ENCODE measurements at regions not wholly inside any gene's neighbourhood (a gene's known extent, or its start where the extent isn't known, plus 50 kb on each side); places are given as distances from the start of the nearest gene placed in this dataset.

- Histone ChIP-seq H3K4me1 (ENCODE audit: control insufficient read depth in 2 of 2, insufficient read depth in 2 of 2, low read length in 2 of 2) (no peaks in the 10 kb centered on the region), H3K9me3 (ENCODE audit: control insufficient read depth in 2 of 2, low read length in 2 of 2) (no peaks in the 10 kb centered on the region), H3K27me3 (ENCODE audit: control insufficient read depth in 2 of 2, insufficient read depth in 2 of 2, low read length in 2 of 2) (no peaks in the 10 kb centered on the region), H3K4me3 (ENCODE audit: low read length in 2 of 2) (no peak overlapping the region), H3K36me3 (ENCODE audit: control insufficient read depth in 2 of 2, insufficient read depth in 2 of 2, low read length in 2 of 2) (no peaks in the 10 kb centered on the region), H3K9ac (ENCODE audit: low read depth in 1 of 2, low read length in 2 of 2) (no peak overlapping the region), H3K27ac (ENCODE audit: low read depth in 2 of 2, low read length in 2 of 2) (no peak overlapping the region)
Measured at GRCh38 chr3:127375151-127375930, 87.5 kb upstream of the PRR20G start.

DNA sequence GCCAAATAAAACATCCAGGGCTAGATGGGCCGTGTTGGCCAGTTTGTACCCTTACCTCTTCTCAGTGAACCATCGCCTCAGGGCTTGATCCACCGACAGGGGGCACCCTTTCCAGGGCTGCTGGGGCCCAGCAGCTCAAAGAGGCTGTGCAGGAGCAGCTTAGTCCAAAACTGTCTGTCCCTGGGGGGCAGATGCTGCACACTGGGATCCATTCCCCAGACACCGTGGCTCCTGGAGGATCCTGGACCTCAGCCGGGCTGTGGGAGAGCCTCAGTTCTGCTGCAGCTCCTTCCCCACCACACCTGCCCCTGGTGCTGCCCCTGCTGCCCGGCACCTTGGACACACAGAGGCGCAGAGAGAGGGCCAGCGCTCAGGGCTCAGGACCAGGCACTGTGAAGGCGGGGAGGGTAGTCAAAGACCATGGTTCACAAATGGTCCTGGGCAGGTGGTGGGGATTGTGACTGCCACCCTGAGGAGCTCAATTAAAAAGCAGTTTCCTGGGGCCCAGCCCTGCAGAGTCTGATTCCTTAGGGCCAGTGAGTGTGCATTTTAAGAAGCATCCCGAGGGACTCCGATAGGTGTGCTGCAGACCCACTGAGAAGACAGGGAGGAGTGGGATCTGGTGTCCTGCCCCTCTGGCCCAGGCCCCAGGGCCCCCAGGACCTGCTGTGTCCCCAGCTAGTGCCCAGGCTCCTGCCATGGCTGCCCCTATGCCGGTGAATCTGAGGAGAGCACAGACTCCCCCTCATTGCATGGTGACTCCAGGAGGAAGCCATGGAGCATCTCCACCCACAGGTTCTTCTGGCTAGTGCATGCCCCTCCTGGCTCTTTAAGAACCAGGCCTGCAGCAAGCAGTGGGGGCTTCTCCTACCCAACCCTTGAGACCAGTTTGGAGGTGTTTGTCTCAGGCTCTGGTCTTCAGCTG lies 86.5 kb upstream of the PRR20G start:
- Histone ChIP-seq H3K9ac (ENCODE audit: low read depth in 1 of 2, low read length in 2 of 2) (no peak overlapping the region), H3K27me3 (ENCODE audit: control insufficient read depth in 2 of 2, insufficient read depth in 2 of 2, low read length in 2 of 2) (peaks cover 0 to 4% of the 10 kb centered on the region in 2 donors), H3K36me3 (ENCODE audit: control insufficient read depth in 2 of 2, insufficient read depth in 2 of 2, low read length in 2 of 2) (no peaks in the 10 kb centered on the region), H3K4me3 (ENCODE audit: low read length in 2 of 2) (no peak overlapping the region), H3K4me1 (ENCODE audit: control insufficient read depth in 2 of 2, insufficient read depth in 2 of 2, low read length in 2 of 2) (no peaks in the 10 kb centered on the region), H3K9me3 (ENCODE audit: control insufficient read depth in 2 of 2, low read length in 2 of 2) (no peaks in the 10 kb centered on the region), H3K27ac (ENCODE audit: low read depth in 2 of 2, low read length in 2 of 2) (no peak overlapping the region)

DNA sequence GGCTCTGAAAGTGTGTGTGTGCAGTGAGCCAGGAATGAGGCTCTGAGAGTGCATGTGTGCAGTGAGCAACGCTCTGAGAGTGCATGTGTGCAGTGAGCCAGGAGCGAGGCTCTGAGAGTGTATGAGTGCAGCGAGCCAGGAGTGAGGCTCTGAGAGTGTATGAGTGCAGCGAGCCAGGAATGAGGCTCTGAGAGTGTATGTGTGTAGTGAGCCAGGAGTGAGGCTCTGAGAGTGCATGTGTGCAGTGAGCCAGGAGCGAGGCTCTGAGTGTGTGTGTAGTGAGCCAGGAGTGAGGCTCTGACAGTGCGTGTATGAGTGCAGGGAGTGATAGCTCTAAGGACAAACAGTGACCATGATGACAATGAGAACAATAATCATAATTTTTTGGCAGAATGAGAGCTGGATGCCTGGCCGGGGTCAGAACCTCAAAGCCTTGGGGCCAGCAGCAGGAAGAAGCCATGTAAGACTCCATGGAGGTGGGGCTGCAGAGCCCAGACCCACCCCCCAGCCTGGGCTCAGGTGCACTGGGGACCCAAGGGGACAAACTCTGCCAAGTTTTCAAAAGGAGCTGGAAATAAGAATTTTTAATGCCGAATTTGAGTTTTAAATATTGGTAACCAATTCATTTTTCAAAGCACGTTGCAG lies 85.7 kb upstream of the PRR20G start:
- H3K4me1 ChIP-seq (ENCODE audit: control insufficient read depth in 2 of 2, insufficient read depth in 2 of 2, low read length in 2 of 2) = no peaks in the 10 kb centered on the region
- H3K4me3 ChIP-seq (ENCODE audit: low read length in 2 of 2) = no peak overlapping the region
- H3K27ac ChIP-seq (ENCODE audit: low read depth in 2 of 2, low read length in 2 of 2) = no peak overlapping the region
- H3K9me3 ChIP-seq (ENCODE audit: control insufficient read depth in 2 of 2, low read length in 2 of 2) = no peaks in the 10 kb centered on the region
- H3K9ac ChIP-seq (ENCODE audit: low read depth in 1 of 2, low read length in 2 of 2) = no peak overlapping the region
- no peaks in the 10 kb centered on the region for H3K36me3 ChIP-seq (ENCODE audit: control insufficient read depth in 2 of 2, insufficient read depth in 2 of 2, low read length in 2 of 2)
- H3K27me3 ChIP-seq (ENCODE audit: control insufficient read depth in 2 of 2, insufficient read depth in 2 of 2, low read length in 2 of 2) = peaks cover 0 to 4% of the 10 kb centered on the region in 2 donors

DNA sequence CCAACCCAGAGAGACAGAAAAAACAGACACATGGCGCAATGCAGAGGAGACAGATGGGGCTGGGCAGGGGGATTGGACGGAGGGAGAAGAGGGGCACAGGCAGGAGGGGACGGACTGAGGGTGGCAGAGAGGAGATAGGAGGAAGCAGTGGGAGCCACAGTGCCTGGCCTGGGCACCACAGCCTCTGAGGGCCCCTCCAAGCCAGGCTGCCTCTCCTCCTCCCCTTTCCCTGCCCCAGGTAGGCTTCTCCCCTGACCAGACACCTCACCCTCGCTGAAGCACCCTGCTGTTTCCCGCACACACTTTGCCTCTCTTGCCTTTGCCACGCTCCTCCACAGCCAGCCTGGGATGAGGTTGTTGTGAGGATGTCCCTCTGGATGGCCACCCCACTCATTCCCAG lies 84.0 kb upstream of the PRR20G start:
- peaks cover 0 to 4% of the 10 kb centered on the region in 2 donors for H3K27me3 ChIP-seq (ENCODE audit: control insufficient read depth in 2 of 2, insufficient read depth in 2 of 2, low read length in 2 of 2)
- no peaks in the 10 kb centered on the region for H3K4me1 ChIP-seq (ENCODE audit: control insufficient read depth in 2 of 2, insufficient read depth in 2 of 2, low read length in 2 of 2)
- H3K27ac ChIP-seq (ENCODE audit: low read depth in 2 of 2, low read length in 2 of 2) = no peak overlapping the region
- H3K36me3 ChIP-seq (ENCODE audit: control insufficient read depth in 2 of 2, insufficient read depth in 2 of 2, low read length in 2 of 2) = no peaks in the 10 kb centered on the region
- no peak overlapping the region for H3K4me3 ChIP-seq (ENCODE audit: low read length in 2 of 2)
- H3K9me3 ChIP-seq (ENCODE audit: control insufficient read depth in 2 of 2, low read length in 2 of 2) = no peaks in the 10 kb centered on the region
- no peak overlapping the region for H3K9ac ChIP-seq (ENCODE audit: low read depth in 1 of 2, low read length in 2 of 2)

GRCh38 chr3:127371334-127371733 lies 83.5 kb upstream of the PRR20G start:
- Histone ChIP-seq H3K36me3 (ENCODE audit: control insufficient read depth in 2 of 2, insufficient read depth in 2 of 2, low read length in 2 of 2) (no peaks in the 10 kb centered on the region), H3K9me3 (ENCODE audit: control insufficient read depth in 2 of 2, low read length in 2 of 2) (no peaks in the 10 kb centered on the region), H3K27me3 (ENCODE audit: control insufficient read depth in 2 of 2, insufficient read depth in 2 of 2, low read length in 2 of 2) (peaks cover 0 to 4% of the 10 kb centered on the region in 2 donors), H3K27ac (ENCODE audit: low read depth in 2 of 2, low read length in 2 of 2) (no peak overlapping the region), H3K9ac (ENCODE audit: low read depth in 1 of 2, low read length in 2 of 2) (no peak overlapping the region), H3K4me3 (ENCODE audit: low read length in 2 of 2) (no peak overlapping the region), H3K4me1 (ENCODE audit: control insufficient read depth in 2 of 2, insufficient read depth in 2 of 2, low read length in 2 of 2) (no peaks in the 10 kb centered on the region)

GRCh38 chr3:127370906-127371305 lies 83.1 kb upstream of the PRR20G start:
- Histone ChIP-seq H3K36me3 (ENCODE audit: control insufficient read depth in 2 of 2, insufficient read depth in 2 of 2, low read length in 2 of 2) (no peaks in the 10 kb centered on the region), H3K4me1 (ENCODE audit: control insufficient read depth in 2 of 2, insufficient read depth in 2 of 2, low read length in 2 of 2) (no peaks in the 10 kb centered on the region), H3K27ac (ENCODE audit: low read depth in 2 of 2, low read length in 2 of 2) (no peak overlapping the region), H3K27me3 (ENCODE audit: control insufficient read depth in 2 of 2, insufficient read depth in 2 of 2, low read length in 2 of 2) (peaks cover 0 to 4% of the 10 kb centered on the region in 2 donors), H3K4me3 (ENCODE audit: low read length in 2 of 2) (no peak overlapping the region), H3K9ac (ENCODE audit: low read depth in 1 of 2, low read length in 2 of 2) (no peak overlapping the region), H3K9me3 (ENCODE audit: control insufficient read depth in 2 of 2, low read length in 2 of 2) (no peaks in the 10 kb centered on the region)

DNA sequence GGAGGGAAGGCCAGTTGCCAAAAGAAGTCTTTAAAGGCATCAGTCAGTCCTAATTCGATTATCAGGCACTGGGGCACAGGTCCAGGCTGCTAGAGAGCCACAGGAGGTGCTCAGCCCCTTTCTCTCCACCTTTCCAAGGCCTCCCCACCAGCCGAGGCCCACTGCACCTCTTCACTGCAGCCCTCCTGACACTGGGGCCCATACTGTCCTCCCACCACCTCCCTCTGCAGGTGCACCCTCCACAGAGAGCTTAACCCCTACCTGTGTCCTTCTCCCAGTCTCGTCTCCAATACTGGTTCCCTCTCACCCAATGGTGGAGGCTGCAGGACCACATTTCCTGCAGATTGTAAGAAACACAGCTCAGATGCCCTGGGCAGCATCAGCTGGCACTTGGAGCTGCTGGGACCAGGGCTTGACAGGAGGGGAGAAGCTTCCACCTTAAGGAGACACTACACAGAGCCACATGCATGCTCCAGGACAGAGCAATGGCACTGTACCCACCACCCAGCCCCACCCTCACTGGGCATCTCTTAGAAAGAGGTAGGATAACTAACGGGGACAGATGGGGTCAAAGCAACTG lies 81.6 kb upstream of the PRR20G start:
- H3K4me3 ChIP-seq (ENCODE audit: low read length in 2 of 2) = no peak overlapping the region
- H3K9ac ChIP-seq (ENCODE audit: low read depth in 1 of 2, low read length in 2 of 2) = no peak overlapping the region
- no peaks in the 10 kb centered on the region for H3K4me1 ChIP-seq (ENCODE audit: control insufficient read depth in 2 of 2, insufficient read depth in 2 of 2, low read length in 2 of 2)
- peaks cover 4% of the 10 kb centered on the region in 2 donors for H3K27me3 ChIP-seq (ENCODE audit: control insufficient read depth in 2 of 2, insufficient read depth in 2 of 2, low read length in 2 of 2)
- H3K9me3 ChIP-seq (ENCODE audit: control insufficient read depth in 2 of 2, low read length in 2 of 2) = no peaks in the 10 kb centered on the region
- no peaks in the 10 kb centered on the region for H3K36me3 ChIP-seq (ENCODE audit: control insufficient read depth in 2 of 2, insufficient read depth in 2 of 2, low read length in 2 of 2)
- no peak overlapping the region for H3K27ac ChIP-seq (ENCODE audit: low read depth in 2 of 2, low read length in 2 of 2)

- H3K9ac ChIP-seq (ENCODE audit: low read depth in 1 of 2, low read length in 2 of 2) = no peak overlapping the region
- no peaks in the 10 kb centered on the region for H3K9me3 ChIP-seq (ENCODE audit: control insufficient read depth in 2 of 2, low read length in 2 of 2)
- no peak overlapping the region for H3K4me3 ChIP-seq (ENCODE audit: low read length in 2 of 2)
- H3K4me1 ChIP-seq (ENCODE audit: control insufficient read depth in 2 of 2, insufficient read depth in 2 of 2, low read length in 2 of 2) = no peaks in the 10 kb centered on the region
- H3K36me3 ChIP-seq (ENCODE audit: control insufficient read depth in 2 of 2, insufficient read depth in 2 of 2, low read length in 2 of 2) = no peaks in the 10 kb centered on the region
- peaks cover 4% of the 10 kb centered on the region in 2 donors for H3K27me3 ChIP-seq (ENCODE audit: control insufficient read depth in 2 of 2, insufficient read depth in 2 of 2, low read length in 2 of 2)
- no peak overlapping the region for H3K27ac ChIP-seq (ENCODE audit: low read depth in 2 of 2, low read length in 2 of 2)
Measured at GRCh38 chr3:127368186-127369032, 80.6 kb upstream of the PRR20G start.

- H3K27me3 ChIP-seq (ENCODE audit: control insufficient read depth in 2 of 2, insufficient read depth in 2 of 2, low read length in 2 of 2) = peaks cover 4% of the 10 kb centered on the region in 2 donors
- no peak overlapping the region for H3K27ac ChIP-seq (ENCODE audit: low read depth in 2 of 2, low read length in 2 of 2)
- H3K36me3 ChIP-seq (ENCODE audit: control insufficient read depth in 2 of 2, insufficient read depth in 2 of 2, low read length in 2 of 2) = no peaks in the 10 kb centered on the region
- no peak overlapping the region for H3K9ac ChIP-seq (ENCODE audit: low read depth in 1 of 2, low read length in 2 of 2)
- H3K4me3 ChIP-seq (ENCODE audit: low read length in 2 of 2) = no peak overlapping the region
- no peaks in the 10 kb centered on the region for H3K4me1 ChIP-seq (ENCODE audit: control insufficient read depth in 2 of 2, insufficient read depth in 2 of 2, low read length in 2 of 2)
- no peaks in the 10 kb centered on the region for H3K9me3 ChIP-seq (ENCODE audit: control insufficient read depth in 2 of 2, low read length in 2 of 2)
Measured at GRCh38 chr3:127367593-127367992, 79.7 kb upstream of the PRR20G start.

All from mucosa of rectum (tissue), 2 donors.